Sigmoid colon (tissue), 6 donors: ENCODE measurements at regions not wholly inside any gene's neighbourhood (a gene's known extent, or its start where the extent isn't known, plus 50 kb on each side); places are given as distances from the start of the nearest gene placed in this dataset.

Source experiments
- DNase-seq: peaks from one replicate; pipeline ENCODE4 v3.0.0-alpha.2; 2019
- H3K27ac ChIP-seq, 4 donors: fragments of 200-600 bp; sonication (generic); one replicate each; pipeline ENCODE4 v1.5.1; 2016 to 2019; ENCODE audit warnings: mild to moderate bottlenecking in 1 of 4
- H3K27me3 ChIP-seq, 3 donors: fragments of 200-600 bp; sonication (generic); one replicate each; pipeline ENCODE4 v1.5.1; 2019; ENCODE audit warnings: mild to moderate bottlenecking in 1 of 3
- H3K36me3 ChIP-seq, 4 donors: fragments of 200-600 bp; sonication (generic); one replicate each; pipeline ENCODE4 v1.5.1; 2016 to 2019
- H3K4me1 ChIP-seq, 4 donors: fragments of 200-600 bp; sonication (generic); one replicate each; pipeline ENCODE4 v1.5.1; 2017 to 2019
- H3K4me3 ChIP-seq, 4 donors: fragments of 200-600 bp; sonication (generic); one replicate each; pipeline ENCODE4 v1.5.1; 2017 to 2019; ENCODE audit warnings: mild to moderate bottlenecking in 2 of 4, moderate library complexity in 1 of 4
- H3K9me3 ChIP-seq, 4 donors: fragments of 200-600 bp in 3 of 4; sonication (generic) in 3 of 4; one replicate each; pipeline versions ENCODE4 v1.5.1 to v1.6.1; 2013 to 2019
- EP300 ChIP-seq, 4 donors: sonication (generic); formaldehyde crosslinking; IDR thresholded peaks; one replicate each; pipeline ENCODE4 v1.6.1; 2017; ENCODE audit warnings: antibody characterized with exemption in 4 of 4
- POLR2A ChIP-seq, 2 donors: fragments of 450-650 bp; IDR thresholded peaks; one replicate each; pipeline ENCODE4 v1.6.1; 2016; ENCODE audit warnings: antibody characterized with exemption in 2 of 2, mild to moderate bottlenecking in 2 of 2, moderate library complexity in 2 of 2
- POLR2AphosphoS5 ChIP-seq, 4 donors: sonication (generic); formaldehyde crosslinking; IDR thresholded peaks; one replicate each; pipeline ENCODE4 v1.6.1; 2017; ENCODE audit warnings: antibody characterized with exemption in 4 of 4
- WGBS, 2 donors: extraction: QIAGEN DNeasy Blood & Tissue Kit; methylation state at CpG; one replicate each; pipeline ENCODE4 v1.1.7; 2013; 5-methylcytosine and 5-hydroxymethylcytosine counted together
- intact Hi-C: fragments of 100-400 bp; cut with DNase I; formaldehyde crosslinking; loops from one replicate; pipeline ENCODE4 v1.15.1; 2023
- TF ChIP-seq, protein P1 (sequence below), 4 experiments: fragments of 450-650 bp in 3 of 4; fragments of 200-600 bp in 1 of 4; IDR thresholded peaks; one replicate each; pipeline ENCODE4 v1.5.1; 2016 to 2019; ENCODE audit warnings: antibody characterized with exemption in 4 of 4, mild to moderate bottlenecking in 3 of 4, moderate library complexity in 2 of 4
- donor health status: healthy with polysubstance abuse.
- donor health status: healthy.

GRCh38 chr14:56896231-56896630 lies 86.0 kb upstream of the OTX2 start:
- H3K9me3 ChIP-seq, result no peaks in the 10 kb centered on the region
- no peak for DNase-seq
- intact Hi-C loops, result no loop called here
- no peaks in the 10 kb centered on the region for H3K36me3 ChIP-seq
- no peaks in the 10 kb centered on the region for H3K27me3 ChIP-seq
- no peak for TF ChIP-seq EP300 (IDR thresholded peaks at IDR 0.05)
- no peak for TF ChIP-seq POLR2AphosphoS5 (IDR thresholded peaks at IDR 0.05)
- no peak for TF ChIP-seq POLR2A (IDR thresholded peaks at IDR 0.05)
- TF ChIP-seq, protein P1, sequence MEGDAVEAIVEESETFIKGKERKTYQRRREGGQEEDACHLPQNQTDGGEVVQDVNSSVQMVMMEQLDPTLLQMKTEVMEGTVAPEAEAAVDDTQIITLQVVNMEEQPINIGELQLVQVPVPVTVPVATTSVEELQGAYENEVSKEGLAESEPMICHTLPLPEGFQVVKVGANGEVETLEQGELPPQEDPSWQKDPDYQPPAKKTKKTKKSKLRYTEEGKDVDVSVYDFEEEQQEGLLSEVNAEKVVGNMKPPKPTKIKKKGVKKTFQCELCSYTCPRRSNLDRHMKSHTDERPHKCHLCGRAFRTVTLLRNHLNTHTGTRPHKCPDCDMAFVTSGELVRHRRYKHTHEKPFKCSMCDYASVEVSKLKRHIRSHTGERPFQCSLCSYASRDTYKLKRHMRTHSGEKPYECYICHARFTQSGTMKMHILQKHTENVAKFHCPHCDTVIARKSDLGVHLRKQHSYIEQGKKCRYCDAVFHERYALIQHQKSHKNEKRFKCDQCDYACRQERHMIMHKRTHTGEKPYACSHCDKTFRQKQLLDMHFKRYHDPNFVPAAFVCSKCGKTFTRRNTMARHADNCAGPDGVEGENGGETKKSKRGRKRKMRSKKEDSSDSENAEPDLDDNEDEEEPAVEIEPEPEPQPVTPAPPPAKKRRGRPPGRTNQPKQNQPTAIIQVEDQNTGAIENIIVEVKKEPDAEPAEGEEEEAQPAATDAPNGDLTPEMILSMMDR (IDR thresholded peaks at IDR 0.05), result no peak
- H3K4me1 ChIP-seq, result no peaks in the 10 kb centered on the region
- H3K27ac ChIP-seq, result no peak overlapping the region
- H3K4me3 ChIP-seq, result no peak overlapping the region
- WGBS, 2 donors, result 84 to 88% methylated on average over 2 of the region's 2 CpGs

- TF ChIP-seq POLR2A (IDR thresholded peaks at IDR 0.05) (no peak), EP300 (IDR thresholded peaks at IDR 0.05) (no peak), POLR2AphosphoS5 (IDR thresholded peaks at IDR 0.05) (no peak)
- TF ChIP-seq, protein P1 (IDR thresholded peaks at IDR 0.05), result no peak
- Histone ChIP-seq H3K27me3 (no peaks in the 10 kb centered on the region), H3K36me3 (no peaks in the 10 kb centered on the region), H3K27ac (no peak overlapping the region), H3K9me3 (no peaks in the 10 kb centered on the region), H3K4me3 (no peak overlapping the region), H3K4me1 (no peaks in the 10 kb centered on the region)
- 56 to 80% methylated on average over 5 of the region's 5 CpGs for WGBS, 2 donors
- intact Hi-C loops, result no loop called here
- no peak for DNase-seq
Measured at GRCh38 chr14:56895154-56895553, 84.9 kb upstream of the OTX2 start.

- Histone ChIP-seq H3K27ac (no peak overlapping the region), H3K9me3 (no peaks in the 10 kb centered on the region), H3K36me3 (no peaks in the 10 kb centered on the region), H3K4me3 (no peak overlapping the region), H3K27me3 (no peaks in the 10 kb centered on the region), H3K4me1 (no peaks in the 10 kb centered on the region)
- intact Hi-C loops, result no loop called here
- no peak for TF ChIP-seq POLR2A (IDR thresholded peaks at IDR 0.05)
- no peak for TF ChIP-seq EP300 (IDR thresholded peaks at IDR 0.05)
- TF ChIP-seq, protein P1 (IDR thresholded peaks at IDR 0.05), result no peak
- no peak for TF ChIP-seq POLR2AphosphoS5 (IDR thresholded peaks at IDR 0.05)
- WGBS, 2 donors, result 70 to 93% methylated on average over 3 of the region's 3 CpGs
- DNase-seq, result no peak
Measured at GRCh38 chr14:56894591-56894991, 84.3 kb upstream of the OTX2 start.

GRCh38 chr14:56892959-56893358 lies 82.7 kb upstream of the OTX2 start:
- 14 to 44% methylated on average over 5 of the region's 5 CpGs for WGBS, 2 donors
- Histone ChIP-seq H3K27me3 (peaks cover 0 to 10% (median 0%) of the 10 kb centered on the region in 3 donors), H3K9me3 (no peaks in the 10 kb centered on the region), H3K4me3 (no peak overlapping the region), H3K27ac (no peak overlapping the region), H3K4me1 (no peaks in the 10 kb centered on the region), H3K36me3 (no peaks in the 10 kb centered on the region)
- DNase-seq, result no peak
- intact Hi-C loops, result no loop called here
- TF ChIP-seq EP300 (IDR thresholded peaks at IDR 0.05) (no peak), POLR2A (IDR thresholded peaks at IDR 0.05) (no peak)

- no peaks in the 10 kb centered on the region for H3K36me3 ChIP-seq
- no peak overlapping the region for H3K4me3 ChIP-seq
- DNase-seq, result no peak
- no peaks in the 10 kb centered on the region for H3K4me1 ChIP-seq
- peaks cover 0 to 16% (median 0%) of the 10 kb centered on the region in 3 donors for H3K27me3 ChIP-seq
- TF ChIP-seq EP300 (IDR thresholded peaks at IDR 0.05) (no peak), POLR2AphosphoS5 (IDR thresholded peaks at IDR 0.05) (no peak), POLR2A (IDR thresholded peaks at IDR 0.05) (no peak)
- TF ChIP-seq, protein P1 (IDR thresholded peaks at IDR 0.05), result no peak
- H3K27ac ChIP-seq, result no peak overlapping the region
- intact Hi-C loops, result no loop called here
- no peaks in the 10 kb centered on the region for H3K9me3 ChIP-seq
Measured at GRCh38 chr14:56891226-56891625, 80.9 kb upstream of the OTX2 start.
